NB4 (cell line): ENCODE measurements at regions not wholly inside any gene's neighbourhood (a gene's known extent, or its start where the extent isn't known, plus 50 kb on each side); places are given as distances from the start of the nearest gene placed in this dataset.

Experiments used
- CTCF ChIP-seq: IDR thresholded peaks from one replicate; pipeline ENCODE4 v1.5.1; 2012; ENCODE audit warnings: low read depth, low read length
- POLR2A ChIP-seq: IDR thresholded peaks from 2 replicates; pipeline ENCODE4 v1.6.1; 2011; ENCODE audit warnings: mild to moderate bottlenecking; ENCODE audit not compliant: insufficient read length; ENCODE audit errors: extremely low read depth

- TF ChIP-seq CTCF (no peak), POLR2A (no peak)
These were observed 132.8 kb upstream of the PDE1A start for GRCh38 chr2:182559623-182560022.
